Endothelial cell of umbilical vein (primary cell): ENCODE measurements at regions not wholly inside any gene's neighbourhood (a gene's known extent, or its start where the extent isn't known, plus 50 kb on each side); places are given as distances from the start of the nearest gene placed in this dataset.

Experiments used
- CTCF ChIP-seq, 2 donors: IDR thresholded peaks; 1 replicate in 1 of 2; 2 replicates in 1 of 2; pipeline ENCODE4 v1.5.1; 2011; ENCODE audit warnings: low read length in 2 of 2, mild to moderate bottlenecking in 2 of 2, moderate library complexity in 2 of 2, control low read depth in 1 of 2, inconsistent platforms in 1 of 2, low read depth in 1 of 2; ENCODE audit not compliant: insufficient read depth in 1 of 2; ENCODE audit errors: extremely low read depth in 1 of 2
- EZH2 ChIP-seq: IDR thresholded peaks from 2 replicates; pipeline ENCODE4 v1.6.1; 2012; ENCODE audit warnings: borderline replicate concordance, low read depth, mild to moderate bottlenecking, moderate library complexity, low read length, inconsistent platforms; ENCODE audit not compliant: severe bottlenecking
- GATA2 ChIP-seq: IDR thresholded peaks from 2 replicates; pipeline ENCODE4 v1.7.0; 2011; ENCODE audit warnings: low read depth, mild to moderate bottlenecking, moderate library complexity, mixed read lengths, low read length; ENCODE audit not compliant: insufficient read length, insufficient read depth
- JUN ChIP-seq: IDR thresholded peaks from 2 replicates; pipeline ENCODE4 v1.6.1; 2011; ENCODE audit warnings: borderline replicate concordance, low read depth; ENCODE audit not compliant: insufficient read length, insufficient read depth
- MAX ChIP-seq: IDR thresholded peaks from 2 replicates; pipeline ENCODE4 v1.6.1; 2011; ENCODE audit not compliant: insufficient read depth, insufficient read length
- POLR2A ChIP-seq: IDR thresholded peaks from 2 replicates; pipeline ENCODE4 v1.6.1; 2012; ENCODE audit warnings: low read depth, mild to moderate bottlenecking, control low read depth, low read length
- POLR2AphosphoS5 ChIP-seq: IDR thresholded peaks from 2 replicates; pipeline ENCODE4 v1.6.1; 2012; ENCODE audit warnings: low read depth, mild to moderate bottlenecking, control low read depth, low read length, moderate library complexity; ENCODE audit not compliant: insufficient read depth

GRCh38 chr6:77389402-77389801, 73.9 kb downstream of the HTR1B start:
- TF ChIP-seq POLR2AphosphoS5 (no peak), CTCF (IDR thresholded peaks at IDR 0.05; ENCODE audit: extremely low read depth in 1 of 2, insufficient read depth in 1 of 2, low read depth in 1 of 2, low read length in 2 of 2) (no peak), EZH2 (no peak), JUN (no peak), GATA2 (no peak), POLR2A (no peak), MAX (no peak)
